Trophoblast cell (in vitro differentiated cells and primary cell): ENCODE measurements at regions not wholly inside any gene's neighbourhood (a gene's known extent, or its start where the extent isn't known, plus 50 kb on each side); places are given as distances from the start of the nearest gene placed in this dataset.
A peak's percentile ranks its signal among the peaks of the same experiment; 100 is the strongest.

Experiments used
- DNase-seq, 2 donors: peaks; one replicate each; pipeline ENCODE4 v3.0.0-alpha.2; 2016
- H2AFZ ChIP-seq: 2 replicates; pipeline ENCODE4 v1.6.1; 2013; ENCODE audit warnings: low read length, moderate library complexity, mild to moderate bottlenecking; ENCODE audit not compliant: insufficient read depth, poor library complexity
- H2AK5ac ChIP-seq: 2 replicates; pipeline ENCODE4 v1.6.1; 2013; ENCODE audit warnings: mild to moderate bottlenecking, low read length
- H2BK120ac ChIP-seq: 2 replicates; pipeline ENCODE4 v1.6.1; 2013; ENCODE audit warnings: low read length, mild to moderate bottlenecking, moderate library complexity; ENCODE audit not compliant: insufficient read depth, poor library complexity
- H2BK12ac ChIP-seq: 2 replicates; pipeline ENCODE4 v1.6.1; 2013; ENCODE audit warnings: mild to moderate bottlenecking, low read length, moderate library complexity
- H2BK5ac ChIP-seq: 2 replicates; pipeline ENCODE4 v1.6.1; 2013; ENCODE audit warnings: low read length, low read depth, moderate library complexity, mild to moderate bottlenecking; ENCODE audit not compliant: poor library complexity
- H3K14ac ChIP-seq: 2 replicates; pipeline ENCODE4 v1.6.1; 2013; ENCODE audit warnings: mild to moderate bottlenecking, low read length
- H3K18ac ChIP-seq: 2 replicates; pipeline ENCODE4 v1.6.1; 2013; ENCODE audit warnings: mild to moderate bottlenecking, low read length
- H3K23ac ChIP-seq: 2 replicates; pipeline ENCODE4 v1.6.1; 2013; ENCODE audit warnings: low read length
- H3K27ac ChIP-seq: 2 replicates; pipeline ENCODE4 v1.5.1; 2013; ENCODE audit warnings: low read depth, mild to moderate bottlenecking, inconsistent platforms, low read length, moderate library complexity
- H3K27me3 ChIP-seq: 2 replicates; pipeline ENCODE4 v1.6.1; 2013; ENCODE audit warnings: inconsistent platforms, mild to moderate bottlenecking, low read length, moderate library complexity; ENCODE audit not compliant: insufficient read depth
- H3K36me3 ChIP-seq, 2 experiments: 1 replicate in 1 of 2; 2 replicates in 1 of 2; pipeline ENCODE4 v1.6.1; 2013; ENCODE audit warnings: low read length in 2 of 2, mild to moderate bottlenecking in 2 of 2, moderate library complexity in 1 of 2; ENCODE audit not compliant: insufficient read depth in 2 of 2, control insufficient read depth in 1 of 2
- H3K4ac ChIP-seq: 2 replicates; pipeline ENCODE4 v1.6.1; 2013; ENCODE audit warnings: low read depth, mild to moderate bottlenecking, low read length, moderate library complexity
- H3K4me1 ChIP-seq, 2 experiments: 1 replicate in 1 of 2; 2 replicates in 1 of 2; pipeline ENCODE4 v1.6.1; 2013; ENCODE audit warnings: low read length in 2 of 2, mild to moderate bottlenecking in 2 of 2, moderate library complexity in 1 of 2; ENCODE audit not compliant: insufficient read depth in 2 of 2, control insufficient read depth in 1 of 2
- H3K4me2 ChIP-seq: 2 replicates; pipeline ENCODE4 v1.6.1; 2013; ENCODE audit warnings: inconsistent platforms, mild to moderate bottlenecking, low read length, moderate library complexity
- H3K4me3 ChIP-seq: 2 replicates; pipeline ENCODE4 v1.5.1; 2013; ENCODE audit warnings: mild to moderate bottlenecking, low read depth, low read length, inconsistent platforms
- H3K79me1 ChIP-seq: one replicate; pipeline ENCODE4 v1.6.1; 2013; ENCODE audit warnings: low read length
- H3K79me2 ChIP-seq: 2 replicates; pipeline ENCODE4 v1.6.1; 2013; ENCODE audit warnings: low read length, mild to moderate bottlenecking; ENCODE audit not compliant: control insufficient read depth, insufficient read depth, poor library complexity
- H3K9ac ChIP-seq: 2 replicates; pipeline ENCODE4 v1.6.1; 2013; ENCODE audit warnings: mild to moderate bottlenecking, low read length
- H3K9me3 ChIP-seq: 2 replicates; pipeline ENCODE4 v1.6.1; 2013; ENCODE audit warnings: low read depth, mild to moderate bottlenecking, control low read depth, inconsistent platforms, low read length; ENCODE audit not compliant: insufficient read depth
- H4K12ac ChIP-seq: 2 replicates; pipeline ENCODE4 v1.6.1; 2013; ENCODE audit warnings: low read depth, mild to moderate bottlenecking, low read length, moderate library complexity
- H4K8ac ChIP-seq: 2 replicates; pipeline ENCODE4 v1.6.1; 2013; ENCODE audit warnings: low read depth, mild to moderate bottlenecking, low read length, moderate library complexity
- H4K91ac ChIP-seq: one replicate; pipeline ENCODE4 v1.6.1; 2013; ENCODE audit warnings: low read depth, mild to moderate bottlenecking, low read length, moderate library complexity
- WGBS: extraction: QIAGEN DNeasy Blood & Tissue Kit; methylation state at CpG from one replicate; pipeline ENCODE4 v1.1.7; 2013; ENCODE audit warnings: missing lambda C conversion rate; ENCODE audit not compliant: insufficient read length, insufficient coverage; ENCODE audit errors: extremely low coverage; 5-methylcytosine and 5-hydroxymethylcytosine counted together

DNA sequence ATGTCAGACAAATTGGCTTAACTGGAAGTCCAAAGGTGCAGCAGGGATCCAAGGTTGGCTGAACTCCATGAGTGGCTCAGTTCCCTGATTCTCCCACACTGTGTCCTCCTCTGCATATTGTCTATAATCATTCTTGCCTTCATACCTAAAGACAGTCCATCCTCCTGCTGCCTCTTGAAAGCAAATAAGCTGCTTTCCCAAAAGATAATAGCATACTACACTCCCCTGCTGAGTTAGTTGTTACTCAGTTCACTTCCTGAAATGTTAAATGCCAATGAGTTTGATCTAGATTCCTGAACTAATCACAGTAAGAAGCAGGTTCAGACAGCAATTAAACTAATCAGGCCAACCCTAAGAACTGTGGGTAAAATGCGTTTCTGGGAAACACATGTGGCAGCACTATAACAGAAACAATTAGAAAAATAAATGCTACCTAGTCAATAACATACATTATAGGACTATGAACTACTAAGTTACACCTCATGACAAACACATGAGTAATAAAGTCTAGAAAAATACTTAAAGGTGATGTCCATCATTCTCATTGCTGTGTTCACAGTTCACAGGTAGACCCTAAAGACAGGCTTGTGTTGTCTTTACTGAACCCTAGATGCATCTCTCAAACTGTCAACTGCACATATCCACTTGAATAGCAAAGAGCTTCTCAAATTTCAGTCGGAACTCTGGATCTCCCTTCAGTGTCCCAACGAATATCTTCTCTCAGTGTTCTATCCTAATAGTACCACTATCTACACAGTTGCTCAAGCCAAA is 50.8 kb upstream of the BOLA1 start:
- peak in 1 of 2 donors; percentile 4 for DNase-seq
- Histone ChIP-seq H3K9me3 (no peaks in the 10 kb centered on the region), H2AFZ (no peak overlapping the region), H2BK12ac (no peak overlapping the region), H3K23ac (peak overlapping the region; percentile 67), H3K4me2 (peak overlapping the region; percentile 66), H3K36me3 (no peaks in the 10 kb centered on the region), H3K4me1 (peaks cover 0 to 6% of the 10 kb centered on the region in 2 experiments), H2BK120ac (no peak overlapping the region), H3K79me1 (no peaks in the 10 kb centered on the region), H3K9ac (no peak overlapping the region), H3K4ac (peak overlapping the region; percentile 4), H3K27ac (no peak overlapping the region), H3K18ac (no peak overlapping the region), H3K14ac (no peak overlapping the region), H4K12ac (no peak overlapping the region), H4K91ac (no peak overlapping the region), H2BK5ac (no peak overlapping the region), H4K8ac (no peak overlapping the region), H3K4me3 (no peak overlapping the region), H3K27me3 (no peaks in the 10 kb centered on the region), H3K79me2 (peaks cover 3% of the 10 kb centered on the region), H2AK5ac (no peak overlapping the region)
- no CpG with 5 or more reads among the region's 3 CpGs for WGBS

DNA sequence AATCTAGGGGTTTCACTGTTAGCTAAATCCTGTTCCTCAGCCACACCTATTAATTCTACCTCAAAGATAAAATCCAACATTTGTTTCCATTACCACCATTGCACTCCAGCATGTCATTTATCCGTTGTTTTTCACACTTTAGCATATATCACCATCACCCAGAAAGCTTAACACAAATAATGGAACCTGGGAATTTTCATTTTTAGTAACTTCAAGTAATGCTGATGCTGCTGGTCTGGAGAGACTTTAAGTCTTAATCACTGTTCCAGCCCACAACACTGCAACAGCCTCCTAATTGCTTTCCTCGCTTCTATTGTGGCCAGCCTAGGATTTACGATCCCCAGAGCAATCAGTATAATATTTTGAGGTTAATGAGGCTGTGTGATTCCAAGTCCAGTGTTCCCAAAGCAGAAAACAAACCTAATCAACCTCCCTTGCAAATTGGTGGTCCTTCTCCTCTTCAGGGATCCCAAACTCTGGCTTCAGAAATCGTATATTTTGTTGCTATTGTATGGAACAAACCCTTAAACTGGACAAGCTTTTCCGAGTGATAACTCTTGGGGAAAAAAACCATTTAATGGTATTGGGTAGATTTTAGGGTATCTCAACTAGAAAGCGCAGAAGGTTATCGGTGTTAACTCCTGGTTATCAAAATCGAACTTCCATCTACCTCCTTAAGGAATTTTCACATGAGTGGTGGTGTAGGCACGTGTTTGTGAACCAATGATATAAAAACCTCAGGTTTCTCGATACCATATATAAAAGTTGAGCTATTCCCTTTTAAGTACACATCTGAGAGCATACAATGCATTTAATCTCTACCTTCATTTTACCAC is 50.0 kb upstream of the BOLA1 start:
- peak overlapping the region; percentile 14 for H3K4ac ChIP-seq
- peak overlapping the region; percentile 79 for H3K9ac ChIP-seq
- H2BK12ac ChIP-seq: no peak overlapping the region
- no peak overlapping the region for H4K8ac ChIP-seq
- H3K4me3 ChIP-seq: no peak overlapping the region
- no peak overlapping the region for H4K91ac ChIP-seq
- H4K12ac ChIP-seq: no peak overlapping the region
- peak overlapping the region; percentile 41 for H3K27ac ChIP-seq
- H2AFZ ChIP-seq: no peak overlapping the region
- no peak overlapping the region for H3K14ac ChIP-seq
- no peaks in the 10 kb centered on the region for H3K27me3 ChIP-seq
- peak overlapping the region; percentile 66 for H3K4me2 ChIP-seq
- H2BK5ac ChIP-seq: no peak overlapping the region
- no peaks in the 10 kb centered on the region for H3K79me1 ChIP-seq
- DNase-seq: peak in 1 of 2 donors; percentile 0
- peaks cover 0 to 6% of the 10 kb centered on the region in 2 experiments for H3K4me1 ChIP-seq
- H2BK120ac ChIP-seq: no peak overlapping the region
- H3K36me3 ChIP-seq: no peaks in the 10 kb centered on the region
- WGBS: no CpG with 5 or more reads among the region's 10 CpGs
- no peaks in the 10 kb centered on the region for H3K9me3 ChIP-seq
- H3K18ac ChIP-seq: no peak overlapping the region
- no peak overlapping the region for H2AK5ac ChIP-seq
- no peak overlapping the region for H3K23ac ChIP-seq
- peaks cover 3% of the 10 kb centered on the region for H3K79me2 ChIP-seq
